GM18909 (cell line): ENCODE measurements at regions not wholly inside any gene's neighbourhood (a gene's known extent, or its start where the extent isn't known, plus 50 kb on each side); places are given as distances from the start of the nearest gene placed in this dataset.
A peak's percentile ranks its signal among the peaks of the same experiment; 100 is the strongest.

Source experiments
- ATAC-seq: cut with Tn5 transposase; IDR thresholded peaks from one replicate; pipeline ENCODE4 v1.9.1; 2021; ENCODE audit warnings: mild to moderate bottlenecking; ENCODE audit not compliant: unreplicated experiment, poor library complexity

DNA sequence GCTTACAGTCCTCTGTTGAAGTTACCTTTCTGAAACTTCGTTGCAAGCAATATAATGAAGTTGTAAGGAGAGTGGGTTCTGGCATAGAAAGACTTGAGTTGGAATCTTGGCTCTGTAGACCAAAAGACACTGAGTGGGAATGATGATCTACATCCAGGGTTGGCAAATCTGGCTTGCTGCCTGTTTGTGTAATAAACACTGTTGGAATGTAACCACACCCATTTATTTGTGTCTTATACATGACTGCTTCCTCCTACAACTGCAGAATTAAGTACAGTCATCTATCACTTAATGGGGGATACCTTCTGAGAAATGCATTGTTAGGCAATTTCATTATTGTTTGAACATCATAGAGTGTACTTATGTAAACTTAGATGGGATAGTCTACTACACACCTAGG lies 178.4 kb upstream of the SUCLG2 start:
- no peak for ATAC-seq

DNA sequence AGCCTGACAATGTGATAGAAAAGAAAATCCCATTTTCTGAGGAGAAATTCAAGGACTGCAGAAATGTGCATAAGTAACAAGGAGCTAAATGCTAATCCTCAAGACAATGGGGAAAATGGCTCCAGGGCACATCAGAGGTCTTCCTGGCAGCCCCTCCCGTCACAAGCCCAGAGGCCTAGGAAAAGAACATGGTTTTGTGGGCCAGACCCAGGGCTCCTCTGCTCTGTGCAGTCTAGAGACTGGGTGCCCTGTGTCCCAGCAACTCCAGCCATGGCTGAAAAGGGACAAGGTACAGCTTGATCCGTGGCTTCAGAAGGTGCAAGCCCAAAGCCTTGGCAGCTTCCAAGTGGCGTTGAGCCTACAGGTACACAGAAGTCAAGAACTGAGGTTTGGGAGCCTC lies 176.8 kb upstream of the SUCLG2 start:
- ATAC-seq: no peak

DNA sequence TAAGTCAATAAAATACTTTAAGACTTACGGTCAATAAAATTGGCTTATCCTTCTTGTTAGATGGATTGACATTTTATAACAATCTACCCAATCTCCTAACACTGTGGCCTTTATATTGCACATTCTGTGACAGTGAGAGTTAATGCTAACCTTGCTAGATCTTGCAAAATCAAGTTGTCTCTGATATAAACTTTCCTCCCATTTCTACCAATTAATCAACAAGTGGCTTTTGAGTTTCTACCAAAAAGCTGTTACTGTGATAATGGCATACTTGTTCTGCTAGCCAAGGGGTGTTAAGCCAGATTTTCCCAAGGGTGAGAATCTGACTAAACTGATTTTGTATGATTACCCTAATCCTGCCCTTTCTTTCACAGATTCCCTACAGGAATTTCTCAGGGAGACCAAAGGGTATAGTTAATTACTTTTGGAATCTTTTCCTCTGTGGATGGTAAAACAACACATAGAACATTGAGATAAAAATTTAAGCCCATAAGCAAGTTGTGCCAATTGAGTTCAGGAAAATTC lies 174.1 kb upstream of the SUCLG2 start:
- no peak for ATAC-seq

DNA sequence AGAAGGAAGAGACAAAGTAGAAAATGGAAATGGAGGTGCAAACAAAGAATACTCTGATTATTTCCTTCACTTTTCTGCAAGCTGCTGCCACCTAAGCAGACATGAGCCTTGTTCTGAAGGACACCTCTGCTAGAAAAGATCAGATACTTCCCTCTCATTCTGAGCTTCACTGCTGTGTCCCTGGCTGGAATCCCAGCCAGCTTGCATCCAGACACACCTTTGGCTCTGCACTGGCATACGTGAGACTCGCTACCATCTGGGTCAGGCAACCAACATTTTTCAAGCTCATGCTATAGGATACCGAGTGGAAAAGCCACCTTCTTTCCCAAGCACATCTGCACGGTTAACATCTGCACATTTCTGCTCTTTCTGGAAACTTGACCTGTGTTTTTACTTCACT lies 166.7 kb upstream of the SUCLG2 start:
- no peak for ATAC-seq

DNA sequence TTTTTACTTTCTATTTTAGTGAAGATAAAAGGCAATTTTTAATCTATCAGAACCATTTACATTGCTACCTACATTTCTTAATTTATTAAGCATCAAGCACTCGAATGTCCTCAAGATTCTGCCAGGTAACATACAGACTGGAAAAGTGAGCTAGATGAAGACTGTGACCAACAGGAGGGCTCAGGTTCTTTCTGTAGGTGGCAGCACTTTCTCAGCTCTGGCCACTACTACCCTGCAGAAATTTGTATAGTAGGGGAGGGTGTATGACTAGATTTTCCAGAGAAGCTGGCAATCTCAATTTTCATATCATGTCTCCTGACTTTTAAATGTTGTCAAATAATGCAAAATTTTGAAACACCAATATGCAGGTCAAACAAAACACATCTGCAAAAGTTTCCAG lies 165.0 kb upstream of the SUCLG2 start:
- ATAC-seq: no peak

DNA sequence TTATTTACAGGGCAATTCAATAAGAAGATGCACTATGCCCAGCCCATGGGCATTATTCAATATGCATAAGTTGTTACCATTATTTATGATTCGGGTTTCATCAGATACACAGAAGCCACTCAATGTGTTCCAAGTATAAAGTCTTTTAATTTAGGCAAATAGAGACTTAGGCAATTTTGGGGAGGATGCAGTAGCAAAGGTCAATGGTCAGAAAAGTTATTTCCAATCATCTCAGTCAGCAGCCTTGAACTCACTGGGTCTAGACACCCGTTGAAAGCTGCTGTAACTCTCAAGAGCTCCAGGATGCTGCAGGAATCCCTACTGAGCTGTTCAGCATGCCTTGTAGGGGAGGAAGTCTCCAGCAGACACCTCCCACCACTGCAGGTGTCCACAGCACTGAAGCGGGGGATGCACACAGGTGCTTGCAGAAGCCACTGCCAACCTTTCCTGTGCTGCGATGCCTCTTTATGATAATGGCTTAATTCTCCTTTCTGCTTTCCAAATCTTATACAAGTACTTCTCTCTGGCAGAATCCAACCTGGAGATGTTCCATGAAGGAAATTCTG lies 155.0 kb upstream of the SUCLG2 start:
- ATAC-seq: no peak

DNA sequence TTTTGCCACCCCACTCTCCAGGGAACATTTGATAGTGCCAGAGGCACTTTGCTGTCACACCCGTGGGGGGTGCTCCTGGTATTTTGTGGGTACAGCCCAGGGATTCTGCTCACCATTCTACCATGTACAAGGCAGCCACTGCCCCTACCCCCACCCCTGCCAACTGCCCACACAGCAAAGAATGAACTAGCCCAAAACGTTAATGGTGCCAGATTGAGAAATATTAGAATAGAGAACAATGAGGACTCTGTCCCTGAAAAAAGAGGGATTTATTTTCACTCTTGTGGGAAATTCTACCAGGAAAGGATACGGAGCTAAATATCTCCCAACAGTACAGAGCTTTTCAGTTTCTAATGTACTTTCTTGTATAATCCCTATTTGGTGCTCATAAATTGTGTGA lies 154.5 kb upstream of the SUCLG2 start:
- no peak for ATAC-seq

DNA sequence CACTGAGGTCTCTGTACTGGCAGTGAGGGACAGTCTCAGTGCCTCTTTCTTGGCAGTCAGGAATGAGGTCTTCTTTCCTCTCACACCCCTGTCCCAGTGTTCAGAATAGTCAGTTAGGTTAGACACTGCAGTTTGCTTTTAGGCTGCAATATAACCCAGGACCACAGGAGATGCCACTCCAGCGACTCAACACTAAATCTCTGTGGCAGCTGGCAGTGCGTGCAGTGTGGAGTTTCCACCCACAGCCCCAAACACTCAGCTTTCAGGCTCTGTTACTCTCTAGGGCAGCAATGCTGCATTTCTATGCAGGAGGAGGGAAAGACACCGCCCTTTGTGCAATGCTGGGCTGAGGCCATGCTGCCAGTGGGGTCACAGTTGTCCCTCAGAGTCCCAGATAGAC lies 150.2 kb upstream of the SUCLG2 start:
- ATAC-seq: no peak

DNA sequence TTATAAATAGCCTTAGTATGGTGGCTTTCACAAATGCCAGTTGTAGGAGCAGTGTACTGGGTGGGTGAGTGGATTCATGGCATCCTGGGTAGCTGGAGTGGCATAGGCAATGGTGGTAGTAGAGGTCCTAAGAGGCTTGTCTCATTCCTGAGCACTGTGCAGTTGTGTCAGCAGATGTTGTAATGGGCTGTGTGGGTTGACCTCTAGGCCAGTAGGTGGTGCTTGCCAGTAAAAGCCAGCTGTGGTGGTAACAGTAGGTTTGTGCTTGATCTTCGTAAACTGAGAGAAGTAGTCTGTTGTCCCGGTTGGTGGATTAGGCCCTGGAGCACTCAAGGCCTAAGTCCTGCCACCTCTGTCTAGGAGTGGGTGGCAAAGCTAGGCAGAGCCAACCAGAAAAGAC lies 149.7 kb upstream of the SUCLG2 start:
- ATAC-seq: no peak

DNA sequence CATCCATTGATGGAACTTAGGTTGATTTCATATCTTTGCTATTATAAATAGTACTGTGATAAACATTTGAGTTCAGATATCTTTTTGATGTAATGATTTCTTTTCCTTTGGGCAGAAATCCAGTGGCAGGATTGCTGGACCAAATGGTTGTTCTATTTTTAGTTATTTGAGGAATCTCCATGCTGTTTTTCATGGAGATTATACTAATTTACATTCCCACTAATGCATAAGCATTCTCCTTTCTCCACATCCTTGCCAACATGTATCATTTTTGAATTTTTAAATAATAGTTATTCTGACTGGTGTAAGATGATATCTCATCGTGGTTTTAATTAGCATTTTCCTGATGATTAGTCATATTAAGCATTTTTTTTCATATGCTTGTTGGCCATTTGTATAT lies 144.0 kb upstream of the SUCLG2 start:
- no peak for ATAC-seq

DNA sequence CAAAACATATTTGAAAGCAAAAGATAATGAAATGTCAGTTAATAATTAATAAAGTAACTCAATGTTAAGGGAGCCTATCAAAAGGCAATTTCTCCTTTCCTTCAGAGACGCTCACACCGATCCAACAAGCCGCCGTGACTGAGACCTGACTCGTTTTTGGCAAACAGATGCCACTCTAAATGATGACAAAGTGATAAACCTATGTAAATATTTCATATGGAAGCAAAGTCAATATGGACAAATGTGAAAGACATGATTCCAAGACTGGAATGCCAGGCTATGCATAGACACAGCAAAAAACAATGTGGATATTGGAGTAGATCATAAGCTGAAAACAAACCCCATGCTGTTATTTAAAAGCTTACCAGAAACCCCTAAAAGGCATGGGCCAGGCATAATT lies 137.2 kb upstream of the SUCLG2 start:
- ATAC-seq: no peak

DNA sequence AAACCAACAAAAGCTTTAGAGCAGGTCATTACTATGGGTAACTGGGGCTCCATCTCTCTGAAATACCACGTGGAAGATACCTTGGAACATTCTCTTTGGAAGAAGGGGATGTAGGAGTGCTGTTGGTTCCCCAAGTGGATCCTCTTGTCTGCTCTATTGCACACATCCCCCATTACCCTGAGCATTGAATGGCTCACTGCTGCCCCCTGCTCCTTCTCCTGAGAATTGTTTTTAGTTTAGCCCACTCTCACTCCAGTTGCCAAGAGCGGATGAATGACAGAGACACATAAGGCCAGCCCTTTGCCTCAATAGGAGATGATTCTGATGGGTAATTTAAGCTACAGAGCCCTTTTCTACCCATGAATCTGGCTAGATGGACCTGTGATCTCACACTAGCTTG lies 135.6 kb upstream of the SUCLG2 start:
- ATAC-seq: peak; percentile 95

DNA sequence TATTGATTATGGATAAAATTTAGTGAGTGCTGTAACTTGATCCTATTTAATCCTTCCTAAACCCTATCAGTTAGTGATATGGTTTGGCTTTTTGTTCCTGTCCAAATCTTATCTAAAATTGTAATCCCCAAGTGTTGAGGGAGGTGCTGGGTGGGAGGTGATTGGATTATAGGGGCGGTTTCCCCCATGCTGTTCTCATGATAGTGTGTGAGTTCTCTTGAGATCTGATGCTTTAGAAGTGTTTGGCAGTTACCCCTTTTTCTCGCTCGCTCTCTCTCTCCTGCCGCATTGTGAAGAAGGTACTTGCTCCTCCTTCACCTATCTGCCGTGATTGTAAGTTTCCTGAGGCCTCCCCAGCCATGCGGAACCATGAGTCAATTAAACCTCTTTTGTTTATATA lies 134.0 kb upstream of the SUCLG2 start:
- no peak for ATAC-seq

DNA sequence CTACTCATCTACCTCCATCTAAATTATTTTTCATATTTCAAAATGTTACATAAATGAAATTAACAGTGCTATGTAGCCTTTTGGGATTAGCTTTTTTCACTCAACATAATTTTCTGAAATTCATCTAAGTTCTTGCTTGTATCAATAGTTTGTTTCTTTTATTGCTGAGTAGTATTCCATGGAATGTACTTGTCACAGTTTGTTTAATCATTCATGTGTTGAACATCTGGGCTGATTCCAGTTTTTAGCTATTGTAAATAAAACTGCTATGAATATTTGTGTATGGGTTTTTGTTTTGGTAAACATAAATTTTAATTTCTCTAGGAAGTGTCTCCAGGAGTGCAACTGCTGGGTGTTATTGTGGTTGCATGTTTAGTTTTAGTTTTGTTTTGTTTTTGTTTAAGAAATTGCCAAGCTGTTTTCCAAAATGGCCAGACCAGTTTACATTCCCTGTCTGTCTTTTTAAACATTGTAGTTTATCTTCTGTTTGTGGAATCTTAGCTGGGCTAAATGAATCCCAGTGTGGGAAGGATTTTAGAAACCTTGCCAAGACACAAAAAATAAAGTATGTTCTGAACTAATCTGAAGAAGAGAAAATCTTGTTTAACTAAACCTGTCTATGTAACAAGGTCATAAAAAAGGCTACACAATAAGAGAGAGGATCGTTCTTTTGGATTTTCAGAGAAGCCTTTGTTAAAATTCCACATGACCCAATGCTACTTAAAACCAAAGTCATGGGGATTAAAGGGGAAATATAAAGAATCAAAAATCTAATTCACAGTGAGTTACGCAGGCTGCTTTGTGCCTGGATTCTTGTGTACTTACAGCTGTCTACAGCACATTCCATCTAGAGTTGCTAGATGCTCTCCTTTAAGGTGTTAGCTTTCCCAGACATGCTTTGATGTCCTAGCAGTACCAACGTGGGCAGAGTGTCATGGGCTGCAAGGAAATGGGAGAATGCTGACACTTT lies 129.2 kb upstream of the SUCLG2 start:
- no peak for ATAC-seq

DNA sequence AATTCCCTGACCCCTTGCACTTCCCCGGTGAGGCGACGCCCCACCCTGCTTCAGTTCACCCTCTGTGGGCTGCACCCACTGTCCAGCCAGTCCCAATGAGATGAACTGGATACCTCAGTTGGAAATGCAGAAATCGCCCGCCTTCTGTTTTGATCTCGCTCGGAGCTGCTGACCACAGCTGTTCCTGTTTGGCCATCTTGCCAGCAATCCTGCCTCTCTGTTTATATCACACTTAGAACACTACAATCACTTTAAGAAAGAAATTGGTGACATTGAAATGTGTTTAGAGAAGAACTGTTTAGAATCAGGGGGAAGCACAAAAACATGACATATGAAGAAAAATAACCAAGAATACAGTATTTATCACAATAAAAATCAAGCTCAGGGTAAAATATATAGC lies 127.5 kb upstream of the SUCLG2 start:
- ATAC-seq: no peak

DNA sequence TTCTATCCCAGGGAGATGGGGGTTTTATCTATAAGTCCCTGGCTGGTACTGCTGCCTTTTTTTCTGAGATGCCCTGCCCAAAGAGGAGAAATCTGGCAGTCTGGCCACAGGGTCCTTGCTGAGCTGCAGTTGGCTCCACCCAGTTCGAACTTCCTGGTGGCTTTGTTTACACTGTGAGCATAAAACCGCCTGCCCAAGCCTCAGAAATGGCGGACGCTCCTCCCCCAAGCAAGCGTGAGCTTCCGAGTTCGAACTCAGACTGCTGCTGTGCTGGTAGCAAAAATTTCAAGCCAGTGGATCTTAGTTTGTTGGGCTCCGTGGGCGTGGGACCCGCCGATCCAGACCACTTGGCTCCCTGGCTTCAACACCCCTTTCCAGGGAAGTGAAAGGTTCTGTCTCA lies 126.8 kb upstream of the SUCLG2 start:
- no peak for ATAC-seq

DNA sequence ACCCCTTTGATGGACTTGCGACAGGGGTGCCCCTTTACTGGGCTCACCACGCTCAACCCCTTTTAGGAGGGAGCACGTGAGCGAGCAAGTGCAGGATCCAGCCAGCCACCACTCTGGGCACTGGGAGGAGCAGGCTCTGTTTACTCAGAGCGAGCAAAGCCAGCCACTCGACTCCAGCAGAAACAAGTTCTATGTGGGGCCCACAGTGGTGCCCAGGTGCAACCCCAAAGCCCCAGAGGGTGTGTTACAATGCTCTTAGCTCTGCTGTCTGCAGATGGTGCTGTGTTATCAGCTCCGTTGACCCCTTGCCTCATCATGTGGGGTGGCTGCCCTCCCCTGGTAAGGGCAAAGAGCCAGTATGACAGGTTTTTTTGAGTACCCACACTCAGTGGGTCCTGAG lies 120.3 kb upstream of the SUCLG2 start:
- no peak for ATAC-seq

DNA sequence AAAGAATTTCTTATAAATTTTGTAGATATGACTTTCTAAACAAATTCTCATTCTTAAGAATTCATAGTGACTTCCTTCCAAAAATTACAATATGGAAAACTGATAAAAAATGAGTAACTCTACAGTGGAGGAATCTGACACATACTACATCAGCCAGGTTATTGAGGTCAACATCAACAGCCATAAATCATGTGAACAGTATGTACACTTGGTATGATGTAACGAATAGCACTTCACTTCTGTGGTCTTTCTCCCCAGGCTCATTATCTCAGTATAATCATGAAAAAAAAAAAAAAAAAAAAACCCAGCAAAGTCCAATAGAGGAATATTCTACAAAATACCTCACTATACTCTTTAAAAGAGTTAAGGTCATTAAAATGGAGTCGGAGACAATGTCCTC lies 111.2 kb upstream of the SUCLG2 start:
- ATAC-seq: no peak

DNA sequence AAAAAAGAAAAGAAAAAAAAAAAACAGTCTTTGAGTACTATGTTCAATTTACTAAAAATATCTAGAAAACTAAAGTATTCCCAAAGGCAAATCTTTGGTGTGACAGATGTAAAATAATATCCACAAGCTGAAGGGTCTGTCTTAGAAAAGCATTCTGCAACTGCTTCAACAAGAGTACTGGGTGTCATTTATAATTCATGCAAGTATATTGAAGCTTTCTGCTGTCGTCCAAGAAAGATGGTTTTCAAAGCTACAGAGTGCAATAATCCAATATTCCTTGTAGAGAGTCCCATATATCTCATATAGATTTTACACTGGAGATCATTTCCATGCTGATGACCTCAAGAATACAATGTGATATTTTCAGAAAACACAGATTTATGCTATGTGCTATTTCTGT lies 90.9 kb upstream of the SUCLG2 start:
- ATAC-seq: no peak

DNA sequence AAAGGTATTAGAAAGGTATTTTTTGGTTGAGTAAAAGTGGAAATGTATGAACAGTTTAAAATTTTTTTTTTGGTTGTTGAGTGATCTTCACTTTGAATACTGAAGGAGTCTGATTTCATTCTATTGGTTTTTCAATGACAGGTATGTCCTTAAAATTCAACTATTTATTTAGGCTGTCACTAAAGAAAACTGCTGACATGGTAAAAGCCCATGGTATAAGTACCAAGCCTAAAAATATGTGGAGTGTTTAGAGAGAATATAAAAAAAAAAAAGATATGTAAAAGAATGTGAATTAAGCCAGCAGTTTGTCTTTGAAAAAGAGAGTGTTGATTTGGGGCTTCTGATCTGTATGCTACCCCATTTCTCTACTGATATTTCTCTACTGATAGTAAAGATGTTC lies 90.3 kb upstream of the SUCLG2 start:
- ATAC-seq: no peak

DNA sequence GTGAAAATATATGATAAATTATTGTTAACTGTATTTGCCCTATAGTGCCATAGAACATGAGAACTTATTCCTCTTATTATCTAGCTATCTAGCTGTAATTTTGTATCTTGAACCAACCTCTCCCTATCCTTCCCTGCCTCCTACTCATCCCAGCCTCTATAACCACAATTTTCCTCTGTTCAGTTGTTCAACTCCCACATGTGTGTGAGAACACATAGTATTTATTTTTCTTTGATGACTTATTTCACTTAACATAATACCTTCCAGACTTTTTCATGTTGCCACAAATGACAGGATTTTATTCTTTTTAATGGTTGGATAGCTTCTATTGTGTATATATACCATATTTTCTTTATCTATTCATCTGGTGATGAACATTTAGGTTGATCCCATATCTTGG lies 85.4 kb upstream of the SUCLG2 start:
- no peak for ATAC-seq
